ENCODE measurements at regions not wholly inside any gene's neighbourhood (a gene's known extent, or its start where the extent isn't known, plus 50 kb on each side); places are given as distances from the start of the nearest gene placed in this dataset.
"Not testable (repeated sequence)": the region's sequence is repeated elsewhere in the genome, so short reads cannot be mapped to it uniquely, and the experiment has no call there.

DNA sequence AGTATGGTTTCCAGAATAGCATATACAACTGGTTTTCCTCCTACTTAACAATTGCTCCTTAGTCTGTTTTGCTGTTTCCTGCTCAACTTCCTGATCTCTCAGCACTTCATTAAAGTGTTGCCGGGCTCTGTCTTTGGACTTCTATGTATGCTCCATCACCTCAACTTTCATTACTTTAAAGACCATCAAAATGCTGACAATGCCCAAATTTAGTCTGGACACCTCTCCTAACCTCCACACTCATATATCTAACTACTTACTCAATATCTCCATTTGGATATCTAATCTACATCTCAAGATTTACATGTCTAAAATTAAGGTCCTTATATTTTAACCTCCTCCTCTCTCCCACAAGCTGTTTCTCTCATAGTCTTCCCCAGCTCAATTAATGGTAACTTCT lies 54.4 kb upstream of the LGR5 start:
- intact Hi-C loops (cut with micrococcal nuclease): no loop called here
- ATAC-seq: no peak
- no peak for DNase-seq

DNA sequence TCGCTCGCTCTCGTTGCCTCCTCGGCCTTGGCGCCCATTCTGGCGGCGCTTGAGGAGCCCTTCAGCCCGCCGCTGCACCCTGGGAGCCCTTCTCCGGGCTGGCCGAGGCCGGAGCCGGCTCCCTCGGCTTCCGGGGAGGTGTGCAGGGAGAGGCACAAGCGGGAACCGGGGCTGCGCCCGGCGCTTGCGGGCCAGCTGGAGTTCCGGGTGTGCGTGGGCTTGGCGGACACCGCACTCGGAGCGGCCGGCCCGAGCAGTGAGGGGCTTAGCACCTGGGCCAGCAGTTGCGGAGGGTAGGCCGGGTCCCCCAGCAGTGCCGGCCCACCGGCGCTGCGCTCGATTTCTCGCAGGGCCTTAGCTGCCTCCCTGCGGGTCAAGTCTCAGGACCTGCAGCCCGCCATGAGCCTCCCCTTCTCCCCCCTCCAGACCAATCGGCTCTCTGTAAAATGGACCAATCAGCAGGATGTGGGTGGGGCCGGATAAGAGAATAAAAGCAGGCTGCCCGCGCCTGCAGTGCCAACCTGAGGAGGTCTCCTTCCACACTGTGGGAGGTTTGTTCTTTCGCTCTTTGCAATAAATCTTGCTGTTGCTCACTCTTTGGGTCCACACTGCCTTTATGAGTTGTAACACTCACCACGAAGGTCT lies 62.8 kb upstream of the LGR5 start:
- DNase-seq; intact Hi-C loops (cut with micrococcal nuclease); ATAC-seq: not testable (repeated sequence)

DNA sequence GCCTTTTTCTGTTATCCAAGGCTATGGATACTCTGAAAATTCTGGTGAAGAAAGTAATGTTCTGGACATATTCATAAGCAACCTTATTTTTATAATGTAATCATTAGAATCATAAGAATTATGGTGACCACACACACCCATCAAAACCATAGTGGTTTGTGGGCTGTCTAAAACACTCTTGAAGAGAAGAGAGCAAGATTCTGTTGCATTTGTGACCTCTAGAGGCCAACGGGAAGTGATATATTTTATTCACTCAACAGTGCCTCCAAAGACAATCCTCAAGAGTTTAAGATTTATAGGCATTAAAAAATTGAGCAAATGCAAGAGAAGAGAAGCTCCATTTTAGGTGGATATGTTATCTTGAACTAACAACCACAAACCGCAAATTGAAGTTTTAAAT lies 68.5 kb upstream of the LGR5 start:
- intact Hi-C loops (cut with micrococcal nuclease): no loop called here
- no peak for DNase-seq
- no peak for ATAC-seq

DNA sequence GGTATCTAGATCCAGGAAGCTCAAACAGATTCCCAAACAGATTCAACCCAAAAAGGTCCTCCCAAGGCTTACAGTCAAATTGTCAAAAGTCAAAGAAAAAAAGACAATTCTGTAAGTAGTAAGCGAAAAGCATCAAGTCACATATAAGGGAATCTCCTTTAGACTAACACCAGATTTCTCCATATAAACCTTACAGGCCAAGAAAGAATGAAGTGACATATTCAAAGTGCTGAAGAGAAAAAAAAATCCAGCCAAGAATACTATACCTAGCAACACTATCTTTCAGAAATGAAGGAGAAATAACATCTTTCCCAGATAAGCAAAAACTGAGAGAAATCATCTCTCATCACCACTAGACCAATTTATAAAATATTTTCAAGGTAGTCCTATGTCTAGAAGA lies 79.6 kb upstream of the LGR5 start:
- ATAC-seq: no peak
- DNase-seq: no peak
- intact Hi-C loops (cut with micrococcal nuclease): no loop called here

DNA sequence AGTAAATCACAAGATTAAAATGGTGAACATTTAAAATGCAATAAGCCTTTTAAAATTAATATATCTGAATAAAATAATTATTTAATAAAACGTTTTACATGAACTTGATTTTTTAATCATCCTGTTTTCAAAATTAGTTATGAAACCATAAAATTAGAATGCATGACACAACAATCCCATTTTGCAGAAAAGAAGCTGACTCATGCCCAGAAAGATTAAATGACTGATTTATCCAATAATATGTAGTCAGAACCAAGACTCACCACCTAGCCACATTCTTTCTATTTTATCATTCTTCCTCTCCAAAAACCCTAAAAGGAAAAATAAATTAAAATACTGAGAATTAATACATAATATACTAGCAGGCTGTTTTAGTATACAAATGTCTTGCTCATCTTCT lies 83.0 kb upstream of the LGR5 start:
- no peak for DNase-seq
- intact Hi-C loops (cut with micrococcal nuclease): no loop called here
- ATAC-seq: no peak

DNA sequence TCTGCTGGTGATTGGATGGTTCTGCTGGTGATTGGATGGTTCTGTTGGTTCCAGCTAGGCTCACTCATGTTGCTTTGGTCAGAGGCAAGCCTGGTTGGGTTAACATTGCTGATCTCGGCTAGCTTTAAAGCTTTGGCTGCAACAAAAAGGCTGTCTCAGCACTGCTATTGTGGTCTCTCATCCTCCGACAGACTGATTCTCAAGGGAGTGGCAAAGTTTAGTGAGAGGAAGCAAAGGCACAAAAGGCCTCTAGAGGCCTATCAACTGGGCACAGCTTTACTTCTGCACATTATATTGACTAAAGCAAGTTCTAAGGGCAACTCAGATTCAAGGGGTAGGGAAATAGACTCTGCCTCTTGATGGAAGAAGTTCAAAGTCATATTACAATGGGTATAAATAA lies 84.7 kb upstream of the LGR5 start:
- intact Hi-C loops (cut with micrococcal nuclease): no loop called here
- ATAC-seq (no peak), DNase-seq (no peak)

DNA sequence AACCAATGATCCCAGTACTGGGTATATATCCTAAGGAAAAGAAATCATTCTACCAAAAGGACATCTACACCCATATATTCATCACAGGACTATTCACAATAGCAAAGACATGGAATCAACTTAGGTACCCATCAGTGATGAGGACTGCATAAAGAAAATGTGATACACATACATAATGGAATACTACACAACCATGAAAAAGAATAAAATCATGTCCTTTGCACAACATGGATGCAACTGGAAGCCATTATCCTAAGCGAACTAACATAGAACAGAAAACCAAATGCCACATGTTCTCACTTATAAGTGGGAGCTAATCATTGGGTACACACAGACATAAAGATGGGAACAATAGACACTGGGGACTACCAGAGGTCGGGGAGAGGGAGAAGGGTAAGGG lies 86.0 kb upstream of the LGR5 start:
- no peak for ATAC-seq
- intact Hi-C loops (cut with micrococcal nuclease): no loop called here
- no peak for DNase-seq

DNA sequence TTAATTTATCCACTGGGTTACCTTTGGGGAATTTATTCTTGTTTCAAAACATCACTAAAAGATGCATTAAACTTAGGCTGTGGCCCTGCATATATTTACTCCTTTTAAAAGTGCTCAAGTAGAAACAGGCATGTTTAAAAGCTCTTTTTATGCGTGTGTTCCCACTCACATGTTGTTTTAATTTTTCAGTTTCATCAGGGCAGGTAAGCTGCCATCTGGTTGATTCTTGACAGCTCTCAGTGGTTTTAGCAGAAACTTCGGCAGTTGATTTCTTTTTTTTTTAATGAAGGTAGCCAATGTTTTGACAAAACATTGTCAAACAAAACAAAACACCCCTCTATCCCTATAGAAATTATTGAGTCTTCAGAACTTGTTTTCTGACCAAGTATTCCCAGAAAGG lies 89.6 kb upstream of the LGR5 start:
- intact Hi-C loops (cut with micrococcal nuclease): no loop called here
- no peak for ATAC-seq

DNA sequence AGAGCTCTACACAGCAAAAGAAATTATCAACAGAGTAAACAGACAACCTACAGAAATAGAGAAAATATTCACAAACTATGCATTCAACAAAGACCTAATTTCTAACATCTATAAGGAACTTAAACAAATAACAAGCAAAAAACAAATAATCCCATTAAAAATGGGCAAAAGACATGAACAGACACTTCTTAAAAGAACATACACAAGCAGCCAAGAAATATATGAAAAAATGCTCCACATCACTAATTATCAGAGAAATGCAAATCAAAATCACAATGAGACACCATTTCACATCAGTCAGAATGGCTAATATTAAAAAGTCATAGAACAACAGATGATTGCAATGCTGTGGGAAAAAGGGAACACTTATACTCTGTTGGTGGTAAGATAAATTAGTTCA lies 100.7 kb upstream of the LGR5 start:
- DNase-seq (no peak), ATAC-seq (no peak)
- intact Hi-C loops (cut with micrococcal nuclease): no loop called here

More for the DNA sequence above, 89.6 kb upstream of the LGR5 start:
- DNase-seq: no peak

DNA sequence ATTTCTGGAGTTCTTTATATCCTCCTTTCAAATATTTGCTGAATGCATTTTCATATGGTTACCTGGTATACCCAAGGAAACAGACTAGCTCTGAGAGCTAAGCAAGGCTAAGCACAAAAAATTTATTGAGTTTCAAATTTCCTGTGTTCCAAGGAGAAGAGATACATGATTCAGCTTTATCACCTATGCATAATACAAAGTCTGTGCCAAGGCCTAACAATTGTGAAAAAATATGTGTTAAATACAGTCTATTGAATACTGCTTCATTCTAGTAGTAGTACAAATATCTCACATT lies 103.7 kb upstream of the LGR5 start:
- ATAC-seq (no peak), DNase-seq (no peak)
- intact Hi-C loops (cut with micrococcal nuclease): no loop called here

DNA sequence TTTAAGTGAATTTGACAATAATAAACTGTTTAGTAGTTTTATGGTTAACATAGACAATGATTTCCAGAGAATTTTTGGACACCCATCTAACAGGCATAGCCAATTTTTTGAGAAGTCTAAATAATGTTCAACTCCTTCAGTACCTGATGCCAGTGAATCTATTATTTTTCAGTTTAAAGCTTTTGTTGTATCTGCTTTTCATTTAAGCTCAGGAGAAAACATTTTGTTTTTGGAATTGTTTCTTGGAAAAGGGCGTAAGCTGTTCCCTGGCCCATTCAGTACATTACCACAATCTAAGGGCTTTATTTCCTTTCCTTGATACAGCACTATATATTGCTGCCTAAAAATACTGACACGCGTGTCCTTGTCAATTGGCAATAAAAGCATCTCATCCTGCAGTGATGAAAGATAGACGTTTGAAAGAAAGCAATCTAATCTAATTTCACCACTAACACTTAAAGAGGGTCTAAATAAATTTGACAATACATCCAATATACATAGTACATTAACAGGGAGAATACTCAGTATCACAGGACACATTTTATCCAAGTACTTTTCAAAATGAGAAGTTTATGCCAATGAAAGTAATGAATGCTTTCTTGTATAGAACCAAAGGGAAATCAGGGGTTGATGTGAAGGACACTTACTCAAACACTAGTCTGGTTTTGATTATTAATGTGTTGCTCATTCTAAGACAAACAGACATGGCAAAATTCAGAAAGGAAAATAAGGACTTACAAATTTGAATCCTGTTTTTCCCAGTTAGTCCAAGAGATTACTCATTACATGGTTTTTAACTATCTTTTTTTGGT lies 104.2 kb upstream of the LGR5 start:
- no peak for ATAC-seq
- intact Hi-C loops (cut with micrococcal nuclease): no loop called here
- no peak for DNase-seq

DNA sequence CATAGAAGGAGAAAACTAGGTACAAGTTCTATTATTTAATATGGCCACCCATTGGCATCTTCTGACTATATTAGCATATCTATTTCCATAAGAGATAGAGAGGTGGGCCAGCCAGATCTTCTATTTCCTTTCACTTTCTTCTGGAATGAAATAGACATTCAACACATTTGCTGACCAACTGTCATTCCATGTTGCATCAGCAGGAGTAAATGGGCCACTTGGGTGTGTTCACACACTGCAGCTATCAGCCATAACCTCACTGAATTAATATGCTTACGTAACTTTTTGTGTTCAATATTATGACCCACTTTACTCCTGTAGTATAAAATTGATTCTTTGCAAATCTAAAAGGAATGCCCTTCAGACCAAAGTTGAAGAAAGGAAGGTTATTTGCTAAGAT lies 106.2 kb upstream of the LGR5 start:
- DNase-seq (no peak), ATAC-seq (no peak)
- intact Hi-C loops (cut with micrococcal nuclease): no loop called here

DNA sequence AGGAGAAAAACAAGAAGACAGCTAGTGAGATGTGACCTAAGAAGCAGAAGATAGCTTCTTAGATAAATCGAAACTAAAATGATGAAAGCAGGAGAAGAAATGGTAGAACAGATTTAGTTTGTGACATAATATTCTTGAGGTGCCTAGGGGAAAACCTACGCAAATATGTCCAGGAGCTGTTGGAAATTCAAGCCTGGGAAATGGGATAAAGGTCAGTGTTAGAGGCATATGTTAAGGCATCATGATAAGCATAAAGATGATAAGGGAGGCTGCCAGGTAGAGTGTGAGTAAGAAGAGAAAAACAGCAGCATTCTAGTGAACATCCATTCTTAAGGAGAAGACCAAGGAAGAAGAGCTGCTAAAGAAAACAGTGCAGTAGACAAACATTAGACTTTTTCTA lies 109.6 kb upstream of the LGR5 start:
- intact Hi-C loops (cut with micrococcal nuclease): no loop called here
- no peak for ATAC-seq

DNA sequence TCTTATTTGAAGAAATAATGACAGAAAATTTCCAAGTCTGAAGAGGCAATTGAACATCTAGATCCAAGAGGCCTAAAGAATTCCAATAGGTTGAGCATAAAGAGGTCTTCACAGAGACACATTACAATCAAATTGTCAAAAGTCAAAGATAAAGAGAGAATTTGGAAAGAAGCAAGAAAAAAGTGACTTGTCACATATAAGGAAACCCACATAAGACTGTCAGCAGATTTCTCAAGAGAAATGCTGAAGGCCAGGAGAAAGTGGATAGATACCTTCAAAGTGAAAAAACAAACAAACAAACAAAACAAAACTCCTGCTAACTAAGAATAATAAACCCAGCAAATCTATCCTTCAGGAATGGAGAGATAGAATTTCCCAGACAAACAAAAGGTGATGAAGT lies 118.1 kb upstream of the LGR5 start:
- ATAC-seq: no peak
- DNase-seq: no peak
- intact Hi-C loops (cut with micrococcal nuclease): no loop called here

More for the DNA sequence above, 109.6 kb upstream of the LGR5 start:
- no peak for DNase-seq

DNA sequence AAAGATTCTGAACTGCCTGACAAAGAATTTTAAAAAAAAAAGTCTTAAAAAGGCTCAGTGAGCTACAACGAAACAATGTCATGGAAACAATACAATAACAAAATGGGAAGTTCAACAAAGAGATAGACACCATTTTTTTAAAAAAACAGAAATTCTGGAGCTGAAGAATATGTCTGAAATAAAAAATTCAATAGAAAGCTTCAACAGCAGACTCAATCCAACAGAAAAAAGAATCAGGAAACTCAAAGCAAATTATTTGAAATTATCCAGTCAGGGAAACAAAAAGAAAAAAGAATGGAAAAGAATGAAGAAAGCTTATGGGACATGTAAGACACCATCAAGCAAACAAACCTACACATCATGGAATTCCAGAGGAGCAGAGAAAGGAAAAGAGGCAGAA lies 118.5 kb upstream of the LGR5 start:
- intact Hi-C loops (cut with micrococcal nuclease): no loop called here
- ATAC-seq: no peak
- no peak for DNase-seq

DNA sequence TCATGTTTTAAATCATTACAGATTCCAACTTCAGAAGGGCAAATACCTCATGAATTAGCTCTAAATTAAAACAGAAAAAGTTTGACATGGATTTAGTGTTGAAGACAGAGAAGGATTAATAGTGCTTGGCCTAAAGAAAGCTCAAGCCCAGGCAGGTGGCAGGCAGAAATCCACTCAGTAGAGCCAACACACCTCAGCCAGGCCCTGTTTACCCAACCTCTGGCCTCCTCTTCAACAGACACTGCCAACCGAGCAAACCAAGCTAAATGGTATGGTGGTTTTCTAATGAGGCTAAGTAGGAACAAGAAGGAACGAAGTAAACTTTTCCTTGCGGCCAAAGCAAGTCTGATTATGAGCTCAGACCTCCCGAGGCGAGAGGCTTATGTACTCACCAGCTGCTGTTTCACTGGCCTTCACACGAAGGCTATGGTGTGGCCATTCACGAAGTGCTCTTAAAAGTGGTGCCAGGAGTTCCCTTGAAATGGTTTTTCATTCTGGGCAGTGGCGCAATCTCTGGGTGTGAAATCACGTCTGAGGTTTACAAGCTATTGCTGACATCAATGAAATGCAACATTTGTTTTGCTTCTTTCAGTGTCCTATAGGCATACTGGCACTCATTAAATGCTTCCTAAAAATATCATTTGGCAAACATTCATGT lies 124.1 kb upstream of the LGR5 start:
- intact Hi-C loops (cut with micrococcal nuclease): no loop called here
- ATAC-seq (no peak), DNase-seq (no peak)

DNA sequence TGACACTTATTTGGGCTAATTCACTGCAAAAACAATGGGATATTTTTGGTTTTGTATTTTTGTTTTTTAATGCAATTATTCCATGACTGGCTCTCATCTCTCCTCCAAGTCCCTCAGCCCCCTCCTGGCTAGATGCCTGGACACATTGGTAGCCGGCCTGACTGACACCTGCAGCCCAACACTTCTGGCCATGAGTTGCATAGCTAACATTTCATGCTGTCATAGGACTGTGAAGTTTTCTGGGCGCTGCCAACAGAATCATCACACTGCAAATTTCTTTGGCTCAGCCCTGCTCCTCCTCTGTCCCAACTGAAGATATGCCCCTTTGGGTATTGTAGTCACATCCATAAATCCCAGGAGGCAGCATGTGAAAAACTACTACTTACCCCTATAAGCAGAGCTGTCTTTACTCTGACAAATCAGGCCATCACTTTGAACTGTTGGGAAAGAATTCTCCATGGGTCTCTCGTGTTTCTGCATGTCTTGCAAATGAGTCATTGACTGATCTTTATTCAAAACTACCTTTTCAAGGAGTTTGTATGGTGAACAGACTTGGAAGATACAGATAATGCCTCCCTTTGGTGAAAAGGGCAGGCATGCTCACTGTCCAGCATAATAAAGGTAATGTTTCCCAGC lies 126.7 kb upstream of the LGR5 start:
- intact Hi-C loops (cut with micrococcal nuclease): no loop called here
- DNase-seq (no peak), ATAC-seq (no peak)

DNA sequence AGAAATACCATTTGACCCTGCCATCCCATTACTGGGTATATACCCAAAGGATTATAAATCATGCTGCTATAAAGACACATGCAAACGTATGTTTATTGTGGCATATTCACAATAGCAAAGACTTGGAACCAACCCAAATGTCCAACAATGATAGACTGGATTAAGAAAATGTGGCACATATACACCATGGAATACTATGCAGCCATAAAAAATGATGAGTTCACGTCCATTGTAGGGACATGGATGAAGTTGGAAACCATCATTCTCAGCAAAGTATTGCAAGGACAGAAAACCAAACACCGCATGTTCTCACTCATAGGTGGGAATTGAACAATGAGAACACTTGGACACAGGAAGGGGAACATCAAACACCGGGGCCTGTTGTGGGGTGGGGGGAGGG lies 128.0 kb upstream of the LGR5 start:
- ATAC-seq; intact Hi-C loops (cut with micrococcal nuclease); DNase-seq: not testable (repeated sequence)

DNA sequence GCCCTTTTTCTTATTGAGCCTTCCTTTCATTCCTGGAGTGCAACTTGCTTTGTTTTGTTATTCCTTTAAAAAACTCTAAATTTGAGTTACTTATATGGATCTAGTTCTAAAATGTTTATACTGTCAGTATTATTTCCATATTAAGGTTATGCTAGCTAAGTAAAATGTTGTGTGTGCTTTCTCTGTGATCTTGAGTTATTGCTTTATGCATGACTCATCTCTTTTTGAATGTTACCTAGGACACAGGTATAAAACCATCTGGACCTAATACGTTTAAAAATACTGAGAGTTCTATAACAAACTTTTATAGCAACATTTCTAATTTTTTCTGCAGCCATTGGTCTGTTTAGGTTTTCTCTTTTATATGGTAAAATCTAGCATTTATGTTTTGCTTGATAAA lies 132.8 kb upstream of the LGR5 start:
- DNase-seq: no peak
- intact Hi-C loops (cut with micrococcal nuclease): no loop called here
- no peak for ATAC-seq

DNA sequence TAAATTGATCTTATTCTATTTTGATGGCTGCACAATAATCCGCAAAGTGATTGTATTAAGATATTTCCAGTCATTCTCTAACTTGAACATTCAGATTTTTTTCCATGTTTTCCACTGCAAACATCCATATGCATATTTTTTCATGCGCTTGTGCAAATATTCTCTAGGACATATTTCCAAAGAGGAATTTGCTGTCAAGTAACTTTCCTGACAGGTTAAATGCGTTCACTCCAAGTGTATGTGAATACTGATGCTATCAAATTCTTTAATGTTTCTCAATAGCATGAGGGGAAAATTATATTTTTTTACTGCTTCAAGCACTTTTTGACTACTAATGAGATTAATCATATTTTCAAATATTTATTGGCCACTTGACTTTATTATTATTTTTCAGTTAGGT lies 135.3 kb upstream of the LGR5 start:
- intact Hi-C loops (cut with micrococcal nuclease): no loop called here

More for the DNA sequence above, 135.3 kb upstream of the LGR5 start:
- no peak for ATAC-seq
- no peak for DNase-seq

All from left ventricle myocardium superior (tissue), 1 donor.